Fibroblast of mammary gland (primary cell): ENCODE measurements at regions not wholly inside any gene's neighbourhood (a gene's known extent, or its start where the extent isn't known, plus 50 kb on each side); places are given as distances from the start of the nearest gene placed in this dataset.

Experiments used
- DNase-seq: peaks from one replicate; pipeline ENCODE4 v3.0.0-alpha.2; 2010; ENCODE audit warnings: low read depth
- H3K4me3 ChIP-seq: 2 replicates; pipeline ENCODE4 v1.5.1; 2011; ENCODE audit warnings: low read depth, mild to moderate bottlenecking, low read length, moderate library complexity; ENCODE audit not compliant: control insufficient read depth
- TF ChIP-seq, protein P1 (sequence below): conservative IDR thresholded peaks from 2 replicates; pipeline ENCODE4 v1.5.1; 2011; ENCODE audit warnings: low read depth, low read length, inconsistent platforms; ENCODE audit not compliant: control insufficient read depth, insufficient read depth

- no peak overlapping the region for H3K4me3 ChIP-seq
- DNase-seq: no peak
- TF ChIP-seq, protein P1, sequence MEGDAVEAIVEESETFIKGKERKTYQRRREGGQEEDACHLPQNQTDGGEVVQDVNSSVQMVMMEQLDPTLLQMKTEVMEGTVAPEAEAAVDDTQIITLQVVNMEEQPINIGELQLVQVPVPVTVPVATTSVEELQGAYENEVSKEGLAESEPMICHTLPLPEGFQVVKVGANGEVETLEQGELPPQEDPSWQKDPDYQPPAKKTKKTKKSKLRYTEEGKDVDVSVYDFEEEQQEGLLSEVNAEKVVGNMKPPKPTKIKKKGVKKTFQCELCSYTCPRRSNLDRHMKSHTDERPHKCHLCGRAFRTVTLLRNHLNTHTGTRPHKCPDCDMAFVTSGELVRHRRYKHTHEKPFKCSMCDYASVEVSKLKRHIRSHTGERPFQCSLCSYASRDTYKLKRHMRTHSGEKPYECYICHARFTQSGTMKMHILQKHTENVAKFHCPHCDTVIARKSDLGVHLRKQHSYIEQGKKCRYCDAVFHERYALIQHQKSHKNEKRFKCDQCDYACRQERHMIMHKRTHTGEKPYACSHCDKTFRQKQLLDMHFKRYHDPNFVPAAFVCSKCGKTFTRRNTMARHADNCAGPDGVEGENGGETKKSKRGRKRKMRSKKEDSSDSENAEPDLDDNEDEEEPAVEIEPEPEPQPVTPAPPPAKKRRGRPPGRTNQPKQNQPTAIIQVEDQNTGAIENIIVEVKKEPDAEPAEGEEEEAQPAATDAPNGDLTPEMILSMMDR: no peak
Observed at GRCh38 chr17:79434215-79434614, 176.6 kb downstream of the RBFOX3 start.

GRCh38 chr17:79433379-79433778, 177.5 kb downstream of the RBFOX3 start:
- no peak overlapping the region for H3K4me3 ChIP-seq
- TF ChIP-seq, protein P1: no peak
- DNase-seq: no peak

- DNase-seq: no peak
- H3K4me3 ChIP-seq: no peak overlapping the region
- TF ChIP-seq, protein P1: no peak
Observed at GRCh38 chr17:79431175-79431574, 179.7 kb downstream of the RBFOX3 start.

DNA sequence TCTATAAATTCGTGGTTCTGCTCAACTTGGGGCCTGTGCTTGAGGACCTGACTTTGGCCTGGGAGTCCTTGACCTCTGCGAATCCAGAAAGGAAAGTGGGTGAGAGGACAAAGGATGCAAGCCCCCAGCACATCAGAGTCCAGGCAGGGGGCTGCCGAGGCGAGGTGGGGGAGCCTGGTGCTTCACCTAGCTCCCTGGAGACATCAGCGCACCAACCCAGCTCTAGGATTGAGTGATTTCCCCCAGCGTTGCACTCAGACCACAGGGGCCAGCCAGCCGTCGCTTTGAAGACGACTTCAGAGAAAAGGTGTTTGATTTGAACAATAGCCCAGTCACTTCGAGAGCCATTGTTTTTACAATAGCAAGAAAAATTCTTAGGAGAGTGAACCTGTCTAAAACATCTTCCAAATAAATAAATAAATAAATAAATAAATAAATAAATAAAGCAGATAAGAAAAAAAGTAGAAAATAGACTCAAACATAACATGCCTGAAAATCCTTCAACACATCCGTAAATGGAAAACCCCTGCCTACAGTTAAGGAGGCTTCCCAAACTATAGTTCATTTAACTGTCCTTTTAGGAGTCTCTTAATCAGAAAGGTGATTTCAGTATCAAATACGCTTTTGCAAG, 180.9 kb downstream of the RBFOX3 start:
- no peak overlapping the region for H3K4me3 ChIP-seq
- DNase-seq: no peak
- TF ChIP-seq, protein P1: no peak

DNA sequence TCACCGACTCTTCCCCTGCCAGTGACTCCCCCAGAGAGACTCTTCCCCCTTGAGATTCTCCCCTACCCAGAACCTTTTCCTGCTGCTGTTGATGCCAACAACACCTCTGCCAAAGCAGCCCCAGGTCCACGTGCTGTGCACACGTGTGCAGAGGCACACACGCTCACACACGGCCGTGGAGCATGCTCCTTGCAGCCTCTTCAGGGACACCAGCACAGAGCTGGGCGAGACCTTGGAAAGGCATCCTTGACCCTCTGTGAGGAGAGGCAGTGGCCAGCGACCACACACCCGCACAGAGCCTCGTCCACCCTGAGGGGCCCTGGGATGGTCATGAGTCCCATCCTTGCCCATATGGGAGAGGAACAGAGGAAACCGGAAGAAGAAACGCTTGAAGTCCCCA, 181.9 kb downstream of the RBFOX3 start:
- DNase-seq: no peak
- TF ChIP-seq, protein P1: no peak
- no peak overlapping the region for H3K4me3 ChIP-seq

DNA sequence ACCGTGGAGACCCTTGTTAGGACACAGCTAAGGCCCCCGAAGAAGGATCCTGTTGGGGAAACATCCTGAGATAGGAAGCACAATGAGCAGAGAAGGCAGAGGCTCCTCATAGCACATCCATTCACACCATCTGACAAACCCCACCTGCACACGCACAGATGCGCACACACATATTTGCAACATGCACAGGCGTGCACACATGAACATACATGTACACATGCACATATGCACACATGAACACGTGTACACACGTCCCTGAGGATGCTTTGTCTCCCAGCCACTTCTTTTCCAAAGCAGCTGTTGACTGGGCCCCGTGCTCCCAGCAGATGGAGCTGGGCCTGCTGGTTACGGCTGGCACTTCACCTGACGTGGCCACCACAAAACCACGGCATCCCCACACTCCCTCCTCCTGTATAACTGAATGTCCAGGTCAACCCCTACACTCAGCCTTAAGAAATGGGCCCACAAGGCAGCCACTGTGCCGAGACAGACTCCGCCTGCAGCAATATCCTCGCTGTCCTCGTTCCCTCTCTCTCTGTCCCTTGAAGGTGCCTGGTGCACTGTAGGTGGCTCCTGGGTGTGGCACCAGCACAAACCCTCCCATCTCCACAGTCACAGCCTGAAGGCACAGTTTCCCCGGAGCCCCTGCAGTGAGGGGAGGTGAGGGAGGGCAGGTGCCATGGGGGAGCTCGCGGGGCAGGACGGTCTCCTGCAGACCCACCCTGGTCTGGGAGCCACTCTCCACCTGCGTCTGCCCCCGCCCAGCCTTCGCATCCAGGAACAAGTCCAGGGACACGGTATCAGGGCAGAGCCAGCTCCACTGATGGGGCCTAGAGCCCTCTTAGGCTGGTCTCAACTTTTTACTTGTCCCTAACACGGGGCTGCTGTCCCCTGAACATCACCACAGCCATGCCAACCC, 183.0 kb downstream of the RBFOX3 start:
- no peak for DNase-seq
- TF ChIP-seq, protein P1: no peak

More for the DNA sequence above, 183.0 kb downstream of the RBFOX3 start:
- no peak overlapping the region for H3K4me3 ChIP-seq
